IMR-90 (cell line): ENCODE measurements at regions not wholly inside any gene's neighbourhood (a gene's known extent, or its start where the extent isn't known, plus 50 kb on each side); places are given as distances from the start of the nearest gene placed in this dataset.

Source experiments
- ATAC-seq: fragments of 200-7000 bp; cut with Tn5 transposase; 2 replicates; pipeline ENCODE4 v1.9.1; 2020; ENCODE audit warnings: low read depth, mild to moderate bottlenecking, moderate library complexity
- BruUV-seq: library from RNA; stranded (reverse); fragments of 400-500 nt; replicated peaks from 2 replicates; lab custom pipeline; 2021; lab: Mats Ljungman, UMichigan
- CTCF ChIA-PET: fragments of 300-600 bp; formaldehyde crosslinking; extraction: SDS; loops from one replicate; lab custom pipeline; 2021; ENCODE audit warnings: antibody characterized with exemption; lab: Yijun Ruan, JAX
- POLR2A ChIA-PET: fragments of 300-600 bp; sonication (Branson Sonifier 250); formaldehyde crosslinking; loops from one replicate; lab custom pipeline; 2022; ENCODE audit warnings: antibody characterized with exemption; ENCODE audit not compliant: unreplicated experiment; lab: Charles Lee
- DNase-seq: peaks from one replicate; pipeline ENCODE4 v3.0.0; 2013
- H2AFZ ChIP-seq: replicated peaks from 2 replicates; pipeline ENCODE3; 2013; ENCODE audit warnings: low read length, mild to moderate bottlenecking; ENCODE audit not compliant: poor library complexity
- H2AK5ac ChIP-seq: 2 replicates; pipeline ENCODE4 v1.6.1; 2013; ENCODE audit warnings: low read depth, low read length, inconsistent platforms
- H2AK9ac ChIP-seq: replicated peaks from 2 replicates; pipeline ENCODE3; 2013; ENCODE audit warnings: mild to moderate bottlenecking, low read depth, low read length, moderate library complexity; ENCODE audit not compliant: poor library complexity
- H2BK120ac ChIP-seq: 2 replicates; pipeline ENCODE4 v1.6.1; 2013; ENCODE audit warnings: low read depth, low read length, inconsistent platforms
- H2BK15ac ChIP-seq: 3 replicates; pipeline ENCODE4 v1.6.1; 2013; ENCODE audit warnings: low read depth, low read length, inconsistent platforms
- H2BK20ac ChIP-seq: 2 replicates; pipeline ENCODE4 v1.6.1; 2013; ENCODE audit warnings: low read depth, mild to moderate bottlenecking, inconsistent platforms, low read length, moderate library complexity
- H2BK5ac ChIP-seq: 2 replicates; pipeline ENCODE4 v1.6.1; 2013; ENCODE audit warnings: mild to moderate bottlenecking, low read depth, low read length, inconsistent platforms; ENCODE audit not compliant: poor library complexity, severe bottlenecking
- H3K14ac ChIP-seq: replicated peaks from 2 replicates; pipeline ENCODE4 v1.6.1; 2013; ENCODE audit warnings: low read depth, low read length, inconsistent platforms
- H3K18ac ChIP-seq: 2 replicates; pipeline ENCODE4 v1.6.1; 2013; ENCODE audit warnings: low read depth, low read length, control low read depth
- H3K23ac ChIP-seq: 2 replicates; pipeline ENCODE4 v1.6.1; 2013; ENCODE audit warnings: low read depth, low read length, inconsistent platforms
- H3K27ac ChIP-seq: 2 replicates; pipeline ENCODE4 v1.5.1; 2013; ENCODE audit warnings: mild to moderate bottlenecking, control low read depth, low read length; ENCODE audit not compliant: insufficient read depth
- H3K27me3 ChIP-seq: 2 replicates; pipeline ENCODE4 v1.6.1; 2013; ENCODE audit warnings: low read length; ENCODE audit not compliant: control insufficient read depth, insufficient read depth
- H3K36me3 ChIP-seq: 2 replicates; pipeline ENCODE4 v1.6.1; 2013; ENCODE audit warnings: low read length, mixed read lengths; ENCODE audit not compliant: control insufficient read depth, insufficient read depth
- H3K4ac ChIP-seq: 2 replicates; pipeline ENCODE4 v1.6.1; 2013; ENCODE audit warnings: low read depth, low read length, inconsistent platforms
- H3K4me1 ChIP-seq: 2 replicates; pipeline ENCODE4 v1.6.1; 2013; ENCODE audit warnings: low read length, mixed read lengths; ENCODE audit not compliant: control insufficient read depth, insufficient read depth
- H3K4me2 ChIP-seq: 2 replicates; pipeline ENCODE4 v1.6.1; 2013; ENCODE audit warnings: low read depth, mild to moderate bottlenecking, control low read depth, low read length, moderate library complexity
- H3K4me3 ChIP-seq: 2 replicates; pipeline ENCODE4 v1.5.1; 2013; ENCODE audit warnings: low read depth, mild to moderate bottlenecking, control low read depth, low read length, moderate library complexity; ENCODE audit not compliant: insufficient read depth
- H3K56ac ChIP-seq: 2 replicates; pipeline ENCODE4 v1.6.1; 2013; ENCODE audit warnings: low read length, inconsistent platforms; ENCODE audit not compliant: insufficient read depth; ENCODE audit errors: extremely low read depth
- H3K79me1 ChIP-seq, 2 experiments: 2 replicates each; pipeline ENCODE4 v1.6.1; 2013; ENCODE audit warnings: low read length in 2 of 2, inconsistent platforms in 1 of 2, low read depth in 1 of 2
- H3K9ac ChIP-seq: 2 replicates; pipeline ENCODE4 v1.6.1; 2013; ENCODE audit warnings: low read depth, low read length, control low read depth
- H3K9me1 ChIP-seq: 2 replicates; pipeline ENCODE4 v1.6.1; 2013; ENCODE audit warnings: low read length, inconsistent platforms; ENCODE audit not compliant: insufficient read depth
- H3K9me3 ChIP-seq: 2 replicates; pipeline ENCODE4 v1.6.1; 2013; ENCODE audit warnings: low read length; ENCODE audit not compliant: control insufficient read depth, insufficient read depth
- H4K20me1 ChIP-seq: 2 replicates; pipeline ENCODE4 v1.6.1; 2013; ENCODE audit warnings: low read length, inconsistent platforms; ENCODE audit not compliant: insufficient read depth
- H4K5ac ChIP-seq: 2 replicates; pipeline ENCODE4 v1.6.1; 2013; ENCODE audit warnings: mild to moderate bottlenecking, low read depth, low read length, control low read depth
- H4K8ac ChIP-seq, 2 experiments: 2 replicates each; pipeline ENCODE4 v1.6.1; 2013; ENCODE audit warnings: low read depth in 2 of 2, low read length in 2 of 2, control low read depth in 1 of 2, inconsistent platforms in 1 of 2
- H4K91ac ChIP-seq: 2 replicates; pipeline ENCODE4 v1.6.1; 2013; ENCODE audit warnings: low read depth, low read length, inconsistent platforms; ENCODE audit not compliant: insufficient read depth
- BHLHE40 ChIP-seq: fragments of 150-350 bp; IDR thresholded peaks from 2 replicates; pipeline ENCODE4 v1.6.1; 2016; ENCODE audit warnings: mild to moderate bottlenecking, low read depth, low read length
- CEBPB ChIP-seq: IDR thresholded peaks from 2 replicates; pipeline ENCODE4 v1.6.1; 2012; ENCODE audit warnings: low read depth, low read length, improper control_type of control experiment
- CHD1 ChIP-seq: IDR thresholded peaks from 2 replicates; pipeline ENCODE4 v1.6.1; 2012; ENCODE audit warnings: low read depth, low read length, improper control_type of control experiment
- ELK1 ChIP-seq: fragments of 150-350 bp; IDR thresholded peaks from 2 replicates; pipeline ENCODE4 v1.6.1; 2016; ENCODE audit warnings: low read depth, mild to moderate bottlenecking, low read length, moderate library complexity, borderline replicate concordance
- NFE2L2 ChIP-seq: fragments of 150-350 bp; IDR thresholded peaks from 2 replicates; pipeline ENCODE4 v1.6.1; 2016; ENCODE audit warnings: low read depth, mild to moderate bottlenecking, low read length
- RAD21 ChIP-seq: IDR thresholded peaks from 2 replicates; pipeline ENCODE4 v1.6.1; 2012; ENCODE audit warnings: low read length, improper control_type of control experiment
- RCOR1 ChIP-seq: IDR thresholded peaks from 2 replicates; pipeline ENCODE4 v1.6.1; 2012; ENCODE audit warnings: mild to moderate bottlenecking, low read length, improper control_type of control experiment; ENCODE audit not compliant: insufficient replicate concordance
- RFX5 ChIP-seq: IDR thresholded peaks from 2 replicates; pipeline ENCODE4 v1.8.0; 2012; ENCODE audit warnings: low read depth, mild to moderate bottlenecking, low read length, moderate library complexity
- USF2 ChIP-seq: fragments of 150-350 bp; IDR thresholded peaks from 2 replicates; pipeline ENCODE4 v1.6.1; 2017; ENCODE audit warnings: mild to moderate bottlenecking, antibody characterized with exemption, low read length, low read depth
- WGBS, 2 experiments: methylation state at CpG; one replicate each; pipeline versions ENCODE4 v1.1.5 to v1.1.7; 2013; ENCODE audit warnings: missing lambda C conversion rate in 2 of 2; ENCODE audit not compliant: insufficient read length in 1 of 2; ENCODE audit errors: extremely low coverage in 2 of 2; 5-methylcytosine and 5-hydroxymethylcytosine counted together
- dilution Hi-C: fragments of 300-500 bp; cut with HindIII; formaldehyde crosslinking; loops from one replicate; pipeline ENCODE4 v1.14.3; 2018; ENCODE audit warnings: low sequenced_read_pairs; ENCODE audit not compliant: unreplicated experiment
- in situ Hi-C: fragments of 300-500 bp; cut with MboI; formaldehyde crosslinking; loops from 3 replicates; pipeline ENCODE4 v1.14.3; 2019; ENCODE audit warnings: low sequenced_read_pairs, inconsistent platforms, mixed read lengths
- intact Hi-C: fragments of 100-400 bp; cut with micrococcal nuclease; formaldehyde crosslinking; loops from 2 replicates; pipeline ENCODE4 v1.10.0; 2022
- TF ChIP-seq, protein P1 (sequence below): conservative IDR thresholded peaks from 2 replicates; pipeline ENCODE4 v1.5.1; 2012; ENCODE audit warnings: mild to moderate bottlenecking, low read depth, low read length, improper control_type of control experiment

DNA sequence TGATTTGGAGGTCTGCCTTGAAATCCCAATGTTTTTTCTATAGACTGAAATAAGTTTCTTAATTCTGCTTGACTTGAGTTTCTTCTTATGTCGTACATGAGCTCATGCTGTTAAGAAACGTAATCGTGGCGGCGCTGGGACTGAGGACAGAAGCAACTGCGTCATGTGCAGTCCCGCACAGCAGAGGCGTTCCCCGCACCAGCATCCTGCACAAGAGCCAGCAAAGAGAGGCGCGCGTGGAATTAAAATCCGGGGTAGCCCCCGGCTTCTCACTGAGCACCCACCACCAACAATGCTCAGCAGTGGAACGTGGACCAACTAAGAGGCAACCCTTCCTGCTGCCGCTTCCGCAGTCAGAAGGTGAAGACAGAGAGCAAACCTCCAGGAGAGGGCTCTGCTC is 496.2 kb upstream of the ADAMTS16 start:
- H2AK9ac ChIP-seq, result no peak overlapping the region
- no peak overlapping the region for H4K5ac ChIP-seq
- BruUV-seq, result no TSS peak
- no peaks in the 10 kb centered on the region for H3K36me3 ChIP-seq
- H3K4ac ChIP-seq, result no peak overlapping the region
- H3K9me1 ChIP-seq, result no peaks in the 10 kb centered on the region
- H3K27me3 ChIP-seq, result no peaks in the 10 kb centered on the region
- no peak overlapping the region for H2BK15ac ChIP-seq
- no peak overlapping the region for H3K4me3 ChIP-seq
- no peak overlapping the region for H3K14ac ChIP-seq
- CTCF ChIA-PET, result no interaction called here
- TF ChIP-seq RCOR1 (no peak), CHD1 (no peak), BHLHE40 (no peak), NFE2L2 (no peak), RFX5 (no peak), RAD21 (no peak), USF2 (no peak), ELK1 (no peak), CEBPB (no peak)
- TF ChIP-seq, protein P1, sequence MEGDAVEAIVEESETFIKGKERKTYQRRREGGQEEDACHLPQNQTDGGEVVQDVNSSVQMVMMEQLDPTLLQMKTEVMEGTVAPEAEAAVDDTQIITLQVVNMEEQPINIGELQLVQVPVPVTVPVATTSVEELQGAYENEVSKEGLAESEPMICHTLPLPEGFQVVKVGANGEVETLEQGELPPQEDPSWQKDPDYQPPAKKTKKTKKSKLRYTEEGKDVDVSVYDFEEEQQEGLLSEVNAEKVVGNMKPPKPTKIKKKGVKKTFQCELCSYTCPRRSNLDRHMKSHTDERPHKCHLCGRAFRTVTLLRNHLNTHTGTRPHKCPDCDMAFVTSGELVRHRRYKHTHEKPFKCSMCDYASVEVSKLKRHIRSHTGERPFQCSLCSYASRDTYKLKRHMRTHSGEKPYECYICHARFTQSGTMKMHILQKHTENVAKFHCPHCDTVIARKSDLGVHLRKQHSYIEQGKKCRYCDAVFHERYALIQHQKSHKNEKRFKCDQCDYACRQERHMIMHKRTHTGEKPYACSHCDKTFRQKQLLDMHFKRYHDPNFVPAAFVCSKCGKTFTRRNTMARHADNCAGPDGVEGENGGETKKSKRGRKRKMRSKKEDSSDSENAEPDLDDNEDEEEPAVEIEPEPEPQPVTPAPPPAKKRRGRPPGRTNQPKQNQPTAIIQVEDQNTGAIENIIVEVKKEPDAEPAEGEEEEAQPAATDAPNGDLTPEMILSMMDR, result no peak
- no peak overlapping the region for H2AK5ac ChIP-seq
- peaks cover 16% of the 10 kb centered on the region; the same call in 1 of the 2 replicates for H3K9me3 ChIP-seq
- no peak overlapping the region for H2AFZ ChIP-seq
- no peak overlapping the region for H4K8ac ChIP-seq
- ATAC-seq (no peak), DNase-seq (no peak)
- H3K23ac ChIP-seq, result no peak overlapping the region
- H2BK20ac ChIP-seq, result no peak overlapping the region
- no peaks in the 10 kb centered on the region for H3K79me1 ChIP-seq
- H3K18ac ChIP-seq, result no peak overlapping the region
- POLR2A ChIA-PET, result no interaction called here
- no peak overlapping the region for H3K9ac ChIP-seq
- dilution Hi-C loops (no loop called here), in situ Hi-C loops (no loop called here), intact Hi-C loops (no loop called here)
- no peaks in the 10 kb centered on the region for H4K20me1 ChIP-seq
- no peak overlapping the region for H2BK120ac ChIP-seq
- no peak overlapping the region for H4K91ac ChIP-seq
- H2BK5ac ChIP-seq, result no peak overlapping the region
- no peak overlapping the region for H3K27ac ChIP-seq
- H3K4me1 ChIP-seq, result no peaks in the 10 kb centered on the region
- H3K4me2 ChIP-seq, result no peak overlapping the region
- WGBS, 2 experiments, result 62% methylated on average over 10 of the region's 17 CpGs; no CpG with 5 or more reads in 1 of the 2 experiments
- H3K56ac ChIP-seq, result no peak overlapping the region
